ENCODE measurements at regions not wholly inside any gene's neighbourhood (a gene's known extent, or its start where the extent isn't known, plus 50 kb on each side); places are given as distances from the start of the nearest gene placed in this dataset.

DNA sequence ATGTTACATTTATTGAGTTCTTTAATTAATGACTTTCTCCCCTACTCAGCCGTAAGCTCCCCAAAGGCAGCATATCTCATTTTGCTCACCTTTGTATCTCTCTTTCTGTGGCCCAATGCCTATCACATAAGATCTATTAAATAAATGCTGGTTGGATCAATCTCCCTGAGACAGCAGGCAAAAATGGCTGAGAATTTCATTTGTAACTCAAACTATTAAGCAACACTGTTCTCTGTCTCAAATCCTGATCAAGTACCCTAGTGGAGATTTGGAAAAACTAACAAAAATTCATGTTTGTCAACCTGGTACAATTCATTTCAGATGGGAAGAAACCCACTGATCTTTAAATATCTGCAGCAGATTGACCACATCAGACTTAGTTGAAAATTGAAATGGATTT, 127.4 kb downstream of the ZFAND4 start:
- TF ChIP-seq, protein P1, sequence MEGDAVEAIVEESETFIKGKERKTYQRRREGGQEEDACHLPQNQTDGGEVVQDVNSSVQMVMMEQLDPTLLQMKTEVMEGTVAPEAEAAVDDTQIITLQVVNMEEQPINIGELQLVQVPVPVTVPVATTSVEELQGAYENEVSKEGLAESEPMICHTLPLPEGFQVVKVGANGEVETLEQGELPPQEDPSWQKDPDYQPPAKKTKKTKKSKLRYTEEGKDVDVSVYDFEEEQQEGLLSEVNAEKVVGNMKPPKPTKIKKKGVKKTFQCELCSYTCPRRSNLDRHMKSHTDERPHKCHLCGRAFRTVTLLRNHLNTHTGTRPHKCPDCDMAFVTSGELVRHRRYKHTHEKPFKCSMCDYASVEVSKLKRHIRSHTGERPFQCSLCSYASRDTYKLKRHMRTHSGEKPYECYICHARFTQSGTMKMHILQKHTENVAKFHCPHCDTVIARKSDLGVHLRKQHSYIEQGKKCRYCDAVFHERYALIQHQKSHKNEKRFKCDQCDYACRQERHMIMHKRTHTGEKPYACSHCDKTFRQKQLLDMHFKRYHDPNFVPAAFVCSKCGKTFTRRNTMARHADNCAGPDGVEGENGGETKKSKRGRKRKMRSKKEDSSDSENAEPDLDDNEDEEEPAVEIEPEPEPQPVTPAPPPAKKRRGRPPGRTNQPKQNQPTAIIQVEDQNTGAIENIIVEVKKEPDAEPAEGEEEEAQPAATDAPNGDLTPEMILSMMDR (IDR thresholded peaks at IDR 0.05) = no peak
- TF ChIP-seq POLR2A (IDR thresholded peaks at IDR 0.05) = no peak
- no peak for TF ChIP-seq EP300 (IDR thresholded peaks at IDR 0.05)

All from ovary (tissue), 3 donors.